Activated naive CD4-positive, alpha-beta T cell treated with Interleukin-2 at 50 U/mL for 16 hours (primary cell): ENCODE measurements at regions not wholly inside any gene's neighbourhood (a gene's known extent, or its start where the extent isn't known, plus 50 kb on each side); places are given as distances from the start of the nearest gene placed in this dataset.
A peak's percentile ranks its signal among the peaks of the same experiment; 100 is the strongest.

ENCODE experiments used
- DNase-seq: peaks from one replicate; pipeline ENCODE4 v3.0.0-alpha.2; 2020

- no peak for DNase-seq
Observed at GRCh38 chr22:19574247-19574646, 50.0 kb upstream of the CLDN5 start.

GRCh38 chr22:19576460-19577421 is 52.5 kb upstream of the CLDN5 start:
- peak; percentile 73 for DNase-seq

GRCh38 chr22:19577422-19577966 is 53.3 kb upstream of the CLDN5 start:
- DNase-seq = no peak

- no peak for DNase-seq
Observed at GRCh38 chr22:19578180-19579004, 54.2 kb upstream of the CLDN5 start.

- DNase-seq = no peak
Observed at GRCh38 chr22:19579115-19579811, 55.1 kb upstream of the CLDN5 start.

- no peak for DNase-seq
Observed at GRCh38 chr22:19579880-19580279, 55.7 kb upstream of the CLDN5 start.

GRCh38 chr22:19580291-19580890 is 56.2 kb upstream of the CLDN5 start:
- no peak for DNase-seq

GRCh38 chr22:19582033-19582693 is 58.0 kb upstream of the CLDN5 start:
- DNase-seq = no peak

- no peak for DNase-seq
Observed at GRCh38 chr22:19586922-19587684, 62.9 kb upstream of the CLDN5 start.

- no peak for DNase-seq
Observed at GRCh38 chr22:19590696-19591095, 66.5 kb upstream of the CLDN5 start.

- DNase-seq = no peak
Observed at GRCh38 chr22:19591568-19591967, 67.4 kb upstream of the CLDN5 start.

GRCh38 chr22:19592464-19592863 is 68.3 kb upstream of the CLDN5 start:
- DNase-seq = no peak

- DNase-seq = no peak
Observed at GRCh38 chr22:19593991-19594569, 69.9 kb upstream of the CLDN5 start.

GRCh38 chr22:19595532-19595931 is 71.3 kb upstream of the CLDN5 start:
- no peak for DNase-seq

GRCh38 chr22:19596680-19597398 is 72.6 kb upstream of the CLDN5 start:
- DNase-seq = no peak

- no peak for DNase-seq
Observed at GRCh38 chr22:19597399-19597735, 73.2 kb upstream of the CLDN5 start.

- DNase-seq = no peak
Observed at GRCh38 chr22:19598054-19598855, 74.0 kb upstream of the CLDN5 start.

- DNase-seq = no peak
Observed at GRCh38 chr22:19599004-19599403, 74.8 kb upstream of the CLDN5 start.

- DNase-seq = no peak
Observed at GRCh38 chr22:19599626-19600243, 75.5 kb upstream of the CLDN5 start.
